ENCODE measurements at regions not wholly inside any gene's neighbourhood (a gene's known extent, or its start where the extent isn't known, plus 50 kb on each side); places are given as distances from the start of the nearest gene placed in this dataset.

DNA sequence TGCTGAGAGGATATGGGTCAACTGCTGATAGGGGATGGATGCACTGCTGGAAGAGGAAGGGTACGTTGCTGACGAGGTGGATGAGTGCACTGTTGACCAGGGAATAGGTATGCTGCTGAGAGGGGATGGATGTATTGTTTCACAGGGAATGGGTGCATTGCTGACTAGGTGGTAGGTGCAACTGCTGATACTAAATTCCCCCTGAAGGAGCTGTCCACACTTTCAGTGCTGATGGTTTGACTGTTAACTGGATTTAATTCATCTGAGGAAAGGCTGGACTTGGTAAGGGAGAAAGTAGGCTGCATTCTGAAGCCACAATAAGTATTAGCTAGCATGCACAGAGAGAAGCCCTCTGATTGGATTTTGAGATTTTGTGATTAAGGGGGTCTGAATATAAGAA lies 1196.8 kb upstream of the PHF14 start:
- in situ Hi-C loops (cut with HindIII; ENCODE audit: low sequenced_read_pairs), result no loop called here
- H3K4me3 ChIP-seq (ENCODE audit: low read depth, low read length), result no peak overlapping the region
- no peak for DNase-seq (ENCODE audit: low read depth)
- TF ChIP-seq, protein P1, sequence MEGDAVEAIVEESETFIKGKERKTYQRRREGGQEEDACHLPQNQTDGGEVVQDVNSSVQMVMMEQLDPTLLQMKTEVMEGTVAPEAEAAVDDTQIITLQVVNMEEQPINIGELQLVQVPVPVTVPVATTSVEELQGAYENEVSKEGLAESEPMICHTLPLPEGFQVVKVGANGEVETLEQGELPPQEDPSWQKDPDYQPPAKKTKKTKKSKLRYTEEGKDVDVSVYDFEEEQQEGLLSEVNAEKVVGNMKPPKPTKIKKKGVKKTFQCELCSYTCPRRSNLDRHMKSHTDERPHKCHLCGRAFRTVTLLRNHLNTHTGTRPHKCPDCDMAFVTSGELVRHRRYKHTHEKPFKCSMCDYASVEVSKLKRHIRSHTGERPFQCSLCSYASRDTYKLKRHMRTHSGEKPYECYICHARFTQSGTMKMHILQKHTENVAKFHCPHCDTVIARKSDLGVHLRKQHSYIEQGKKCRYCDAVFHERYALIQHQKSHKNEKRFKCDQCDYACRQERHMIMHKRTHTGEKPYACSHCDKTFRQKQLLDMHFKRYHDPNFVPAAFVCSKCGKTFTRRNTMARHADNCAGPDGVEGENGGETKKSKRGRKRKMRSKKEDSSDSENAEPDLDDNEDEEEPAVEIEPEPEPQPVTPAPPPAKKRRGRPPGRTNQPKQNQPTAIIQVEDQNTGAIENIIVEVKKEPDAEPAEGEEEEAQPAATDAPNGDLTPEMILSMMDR (IDR thresholded peaks at IDR 0.05; ENCODE audit: low read depth, low read length, missing control alignments), result no peak

GRCh38 chr7:9778367-9778766 lies 1195.3 kb upstream of the PHF14 start:
- TF ChIP-seq, protein P1 (IDR thresholded peaks at IDR 0.05; ENCODE audit: low read depth, low read length, missing control alignments), result no peak
- no peak for DNase-seq (ENCODE audit: low read depth)
- in situ Hi-C loops (cut with HindIII; ENCODE audit: low sequenced_read_pairs), result no loop called here
- H3K4me3 ChIP-seq (ENCODE audit: low read depth, low read length), result no peak overlapping the region

- DNase-seq (ENCODE audit: low read depth), result no peak
Observed at GRCh38 chr7:9781710-9782109, 1192.0 kb upstream of the PHF14 start.

DNA sequence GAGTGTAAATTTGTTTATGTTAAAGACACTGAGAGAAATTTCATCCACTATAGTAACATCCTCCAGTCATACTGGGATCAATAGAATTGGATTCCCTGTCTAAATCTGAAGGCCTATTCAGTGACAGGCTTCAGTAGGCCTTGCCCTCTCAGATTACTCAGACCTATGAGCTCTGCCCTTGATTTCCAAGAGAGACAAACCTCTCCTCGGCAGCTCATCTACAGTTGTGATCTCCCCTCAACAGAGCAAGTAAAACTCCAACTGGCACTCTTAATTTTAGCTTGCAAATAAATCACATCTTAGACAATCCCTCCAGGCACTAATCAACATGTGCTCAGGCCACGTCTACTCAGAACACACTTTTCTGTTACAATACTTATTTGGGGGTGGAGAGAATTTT lies 1191.4 kb upstream of the PHF14 start:
- no peak for DNase-seq (ENCODE audit: low read depth)
- in situ Hi-C loops (cut with HindIII; ENCODE audit: low sequenced_read_pairs), result no loop called here
- no peak overlapping the region for H3K4me3 ChIP-seq (ENCODE audit: low read depth, low read length)
- TF ChIP-seq, protein P1 (IDR thresholded peaks at IDR 0.05; ENCODE audit: low read depth, low read length, missing control alignments), result no peak

More at GRCh38 chr7:9781710-9782109, 1192.0 kb upstream of the PHF14 start:
- H3K4me3 ChIP-seq (ENCODE audit: low read depth, low read length), result no peak overlapping the region
- TF ChIP-seq, protein P1 (IDR thresholded peaks at IDR 0.05; ENCODE audit: low read depth, low read length, missing control alignments), result no peak
- in situ Hi-C loops (cut with HindIII; ENCODE audit: low sequenced_read_pairs), result no loop called here

DNA sequence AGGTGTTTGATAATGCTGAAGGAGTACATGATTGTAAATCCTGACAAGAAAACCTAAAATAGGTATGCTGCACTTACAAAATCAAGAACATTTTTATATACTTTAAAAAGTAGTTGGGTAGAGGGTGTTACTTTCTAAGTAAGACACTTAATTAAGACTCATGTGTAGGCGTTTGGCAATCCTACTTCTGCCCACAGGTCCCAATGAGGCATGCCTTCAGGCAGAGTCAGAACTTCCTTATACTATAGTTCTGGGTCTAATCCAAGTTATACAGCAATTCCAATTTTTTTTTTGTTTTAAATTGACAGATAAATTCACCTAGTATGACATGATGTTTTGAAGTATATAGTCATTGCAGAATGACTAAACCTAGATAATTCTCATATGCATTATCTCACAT lies 1188.5 kb upstream of the PHF14 start:
- no peak for DNase-seq (ENCODE audit: low read depth)
- no peak overlapping the region for H3K4me3 ChIP-seq (ENCODE audit: low read depth, low read length)
- in situ Hi-C loops (cut with HindIII; ENCODE audit: low sequenced_read_pairs), result no loop called here
- TF ChIP-seq, protein P1 (IDR thresholded peaks at IDR 0.05; ENCODE audit: low read depth, low read length, missing control alignments), result no peak

DNA sequence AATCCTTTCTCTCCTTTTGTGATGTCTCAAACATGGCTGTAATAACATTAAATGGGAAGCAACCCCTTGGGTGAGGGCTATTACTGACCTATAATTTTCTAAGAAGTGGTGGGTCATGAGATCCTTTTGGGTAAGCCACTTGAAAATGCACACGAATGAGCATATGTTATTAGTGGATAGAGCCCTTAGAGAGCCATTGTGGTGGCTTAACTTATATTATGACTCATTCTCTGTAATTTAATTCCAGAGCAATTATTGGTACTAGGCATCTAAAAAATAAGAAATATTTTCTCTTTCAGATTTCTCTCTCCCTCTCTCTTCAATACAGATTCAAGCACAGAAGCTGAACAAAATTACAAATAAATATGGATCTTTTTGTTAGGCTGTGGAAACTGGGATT lies 1177.4 kb upstream of the PHF14 start:
- in situ Hi-C loops (cut with HindIII; ENCODE audit: low sequenced_read_pairs), result no loop called here
- H3K4me3 ChIP-seq (ENCODE audit: low read depth, low read length), result no peak overlapping the region
- TF ChIP-seq, protein P1 (IDR thresholded peaks at IDR 0.05; ENCODE audit: low read depth, low read length, missing control alignments), result no peak
- DNase-seq (ENCODE audit: low read depth), result no peak

Data from astrocyte of the cerebellum (primary cell).